Heart right ventricle (tissue), 16 donors: ENCODE measurements at regions not wholly inside any gene's neighbourhood (a gene's known extent, or its start where the extent isn't known, plus 50 kb on each side); places are given as distances from the start of the nearest gene placed in this dataset.

Source experiments
- ATAC-seq, 8 donors: fragments of 200-7000 bp; cut with Tn5 transposase; one replicate each; pipeline ENCODE4 v1.9.1; 2020; ENCODE audit warnings: mild to moderate bottlenecking in 8 of 8, moderate library complexity in 8 of 8, moderate number of reproducible peaks in 1 of 8
- DNase-seq, 2 donors: peaks; one replicate each; pipeline ENCODE4 v3.0.0-alpha.2; 2020
- H3K27ac ChIP-seq, 10 donors: fragments of 200-600 bp; sonication (generic) in 2 of 10; one replicate each; pipeline versions ENCODE4 v1.5.0 to v1.8.0; 2020 to 2022; ENCODE audit warnings: mild to moderate bottlenecking in 3 of 10
- H3K27me3 ChIP-seq, 7 donors: fragments of 200-600 bp; one replicate each; pipeline ENCODE4 v1.8.0; 2021 to 2022; ENCODE audit warnings: mild to moderate bottlenecking in 2 of 7
- H3K36me3 ChIP-seq, 9 donors: fragments of 200-600 bp; sonication (generic) in 1 of 9; one replicate each; pipeline versions ENCODE4 v1.5.0 to v1.8.0; 2020 to 2022; ENCODE audit warnings: mild to moderate bottlenecking in 2 of 9
- H3K4me1 ChIP-seq, 9 donors: fragments of 200-600 bp; sonication (generic) in 1 of 9; one replicate each; pipeline versions ENCODE4 v1.5.0 to v1.8.0; 2020 to 2022; ENCODE audit warnings: mild to moderate bottlenecking in 4 of 9
- H3K4me3 ChIP-seq, 10 donors: fragments of 200-600 bp; sonication (generic) in 2 of 10; one replicate each; pipeline versions ENCODE4 v1.5.0 to v1.8.0; 2020 to 2022; ENCODE audit warnings: mild to moderate bottlenecking in 7 of 10, moderate library complexity in 2 of 10
- H3K9me3 ChIP-seq, 11 donors: fragments of 200-600 bp in 10 of 11; sonication (generic) in 2 of 11; one replicate each; pipeline versions ENCODE4 v1.5.0 to v1.8.0; 2013 to 2022; ENCODE audit warnings: mild to moderate bottlenecking in 2 of 11, control low read depth in 1 of 11, moderate library complexity in 1 of 11
- WGBS, 2 donors: extraction: QIAGEN DNeasy Blood & Tissue Kit; methylation state at CpG; one replicate each; pipeline ENCODE4 v1.1.7; 2013; ENCODE audit warnings: inconsistent platforms in 1 of 2; 5-methylcytosine and 5-hydroxymethylcytosine counted together
- intact Hi-C, 10 donors: fragments of 100-400 bp; cut with DNase I; formaldehyde crosslinking; loops; one replicate each; pipeline versions ENCODE4 v1.11.1 to v1.14.2; 2022
- TF ChIP-seq, protein P1 (sequence below), 9 donors: fragments of 200-600 bp; sonication (generic) in 2 of 9; IDR thresholded peaks; one replicate each; pipeline versions ENCODE4 v1.5.0 to v1.8.0; 2021 to 2022; ENCODE audit warnings: antibody characterized with exemption in 9 of 9, mild to moderate bottlenecking in 5 of 9, moderate library complexity in 1 of 9
- donor health status: Arrhythmogenic right ventricular cardiomyopathy.
- donor health status: ischemic (EF 13 %, LVEDD 7.1; RV severe dilation, severe dysfunction).
- donor health status: healthy with polysubstance abuse.
- donor health status: DM: no; HTN: yes; CAD: no.
- donor health status: DM: no; HTN: no; CAD: no.
- donor health status: ischemic (EF 25% LVEDD 6.9; RV normal size, moderate dysfunction).
- donor health status: ischemic (EF 25% LVEDD 5.7; RV mildly dilated, moderate dysfunction).
- donor health status: healthy.
- donor health status: DM: yes; HTN: yes; CAD: no.
- donor health status: Ischemic cardiomyopathy.
- donor health status: ischemic (EF 35%, LVEDD 5.7; RV mildly dilated, moderate dysfunction).
- donor health status: nonischemic (EF 11% LVEDD 7.7; RV severe dilation, severe dysfunction).
- donor health status: DM: yes; HTN: yes; CAD: no.
- donor health status: PGD.
- donor health status: ischemic (EF 29% LVEDD 5.4; RV normal size, mild dysfunction).
- donor health status: nonischemic (EF 23%, LVEDD 6.1; RV moderate dilation, normal function).

DNA sequence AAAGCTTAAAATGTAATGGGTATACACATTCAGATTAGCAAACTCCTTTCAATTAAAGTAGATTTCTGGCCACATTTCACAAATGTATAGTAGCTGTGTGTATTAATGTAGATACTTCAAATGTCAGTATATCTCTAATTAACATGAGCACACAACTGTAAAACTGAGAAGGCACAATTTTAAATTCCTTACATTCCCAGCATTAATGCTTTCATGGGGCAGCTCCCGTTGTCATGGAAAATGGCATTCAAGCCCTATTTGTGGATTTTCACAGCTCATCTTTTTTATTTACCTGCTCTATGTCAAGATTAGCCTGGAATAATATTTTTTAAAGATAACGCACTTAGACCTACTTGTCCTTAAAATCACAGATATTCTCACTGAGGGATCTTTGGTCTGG, 113.6 kb upstream of the SOX6 start:
- TF ChIP-seq, protein P1, sequence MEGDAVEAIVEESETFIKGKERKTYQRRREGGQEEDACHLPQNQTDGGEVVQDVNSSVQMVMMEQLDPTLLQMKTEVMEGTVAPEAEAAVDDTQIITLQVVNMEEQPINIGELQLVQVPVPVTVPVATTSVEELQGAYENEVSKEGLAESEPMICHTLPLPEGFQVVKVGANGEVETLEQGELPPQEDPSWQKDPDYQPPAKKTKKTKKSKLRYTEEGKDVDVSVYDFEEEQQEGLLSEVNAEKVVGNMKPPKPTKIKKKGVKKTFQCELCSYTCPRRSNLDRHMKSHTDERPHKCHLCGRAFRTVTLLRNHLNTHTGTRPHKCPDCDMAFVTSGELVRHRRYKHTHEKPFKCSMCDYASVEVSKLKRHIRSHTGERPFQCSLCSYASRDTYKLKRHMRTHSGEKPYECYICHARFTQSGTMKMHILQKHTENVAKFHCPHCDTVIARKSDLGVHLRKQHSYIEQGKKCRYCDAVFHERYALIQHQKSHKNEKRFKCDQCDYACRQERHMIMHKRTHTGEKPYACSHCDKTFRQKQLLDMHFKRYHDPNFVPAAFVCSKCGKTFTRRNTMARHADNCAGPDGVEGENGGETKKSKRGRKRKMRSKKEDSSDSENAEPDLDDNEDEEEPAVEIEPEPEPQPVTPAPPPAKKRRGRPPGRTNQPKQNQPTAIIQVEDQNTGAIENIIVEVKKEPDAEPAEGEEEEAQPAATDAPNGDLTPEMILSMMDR (IDR thresholded peaks at IDR 0.05) = no peak
- DNase-seq (no peak), ATAC-seq (no peak)
- intact Hi-C loops = loop anchor here in 1 of 10 donors (10.0 kb wide), 1 partner anchor 135 kb away; no protein-coding TSS in a partner anchor
- Histone ChIP-seq H3K27ac (peak overlapping the region in 1 of 10 donors; percentile 16), H3K9me3 (peaks cover 0 to 4% (median 0%) of the 10 kb centered on the region in 11 donors), H3K36me3 (peaks cover 0 to 9% (median 0%) of the 10 kb centered on the region in 9 donors), H3K4me3 (no peak overlapping the region), H3K27me3 (no peaks in the 10 kb centered on the region), H3K4me1 (peaks cover 0 to 39% (median 19%) of the 10 kb centered on the region in 9 donors)
- 79 to 81% methylated on average over 2 of the region's 2 CpGs for WGBS, 2 donors

DNA sequence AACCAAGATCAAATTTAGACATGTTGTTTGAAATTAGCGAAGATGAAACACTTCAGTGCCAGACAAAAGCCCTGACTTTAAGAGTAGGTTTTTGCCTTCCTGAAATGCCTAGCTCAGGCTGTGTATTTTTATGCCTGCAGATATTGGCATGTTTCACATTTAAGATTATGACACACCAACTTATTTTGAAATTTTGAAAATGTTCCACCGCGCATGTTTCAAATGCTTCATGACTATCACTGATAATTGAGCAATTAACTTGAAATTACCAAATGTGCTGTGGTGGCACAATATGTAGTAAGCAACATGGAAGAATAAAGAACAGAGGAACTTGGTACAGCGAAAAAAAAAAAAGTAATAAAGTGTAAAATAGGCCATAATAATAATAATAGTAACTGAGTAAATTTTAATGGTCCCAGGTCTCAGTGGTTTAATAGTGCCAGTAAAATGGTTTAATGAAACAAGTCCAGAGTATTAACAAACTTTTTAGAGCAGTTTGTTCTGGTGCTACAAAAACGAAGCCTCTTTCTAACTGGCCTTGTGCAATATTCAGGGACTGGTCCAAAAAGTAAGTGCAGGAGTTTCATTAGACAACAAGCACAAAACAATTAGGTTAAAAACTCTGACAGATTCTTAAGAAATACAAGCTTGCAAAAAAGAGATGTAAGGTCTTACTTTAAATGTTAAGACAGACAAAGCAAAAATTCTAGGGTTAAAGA, 112.5 kb upstream of the SOX6 start:
- intact Hi-C loops = loop anchor here in 1 of 10 donors (10.0 kb wide), 1 partner anchor 136 kb away; no protein-coding TSS in a partner anchor
- peaks cover 0 to 4% (median 0%) of the 10 kb centered on the region in 11 donors for H3K9me3 ChIP-seq

DNA sequence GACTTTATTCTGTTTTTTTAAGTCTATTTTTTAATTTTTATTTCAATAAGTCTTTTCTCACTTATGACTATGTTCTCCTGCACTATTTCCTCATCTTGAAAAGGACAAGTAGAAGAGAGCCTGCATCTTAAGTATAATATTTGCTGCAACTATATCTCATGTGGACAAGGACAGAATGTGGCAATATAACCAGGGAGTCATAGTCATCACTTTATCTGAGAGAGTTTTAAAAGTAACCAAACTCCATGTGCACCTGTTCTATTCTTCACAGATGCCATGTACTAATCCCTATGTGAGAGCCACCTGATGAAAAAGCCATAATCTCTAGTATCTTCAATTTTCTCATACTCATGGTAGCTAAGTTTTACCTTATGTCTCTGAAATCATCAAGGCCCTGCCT, 104.2 kb upstream of the SOX6 start:
- H3K27ac ChIP-seq = no peak overlapping the region
- H3K4me1 ChIP-seq = peaks cover 0 to 28% (median 0%) of the 10 kb centered on the region in 9 donors
- H3K4me3 ChIP-seq = no peak overlapping the region
- H3K36me3 ChIP-seq = no peaks in the 10 kb centered on the region
- TF ChIP-seq, protein P1 (IDR thresholded peaks at IDR 0.05) = no peak
- intact Hi-C loops = loop anchor here in 1 of 10 donors (10.0 kb wide), 1 partner anchor 144 kb away; no protein-coding TSS in a partner anchor
- H3K9me3 ChIP-seq = no peaks in the 10 kb centered on the region
- H3K27me3 ChIP-seq = no peaks in the 10 kb centered on the region
- DNase-seq (no peak), ATAC-seq (no peak)

More for the DNA sequence above, 112.5 kb upstream of the SOX6 start:
- Histone ChIP-seq H3K36me3 (peaks cover 0 to 3% (median 0%) of the 10 kb centered on the region in 9 donors), H3K27ac (no peak overlapping the region), H3K4me3 (no peak overlapping the region), H3K4me1 (peaks cover 0 to 39% (median 19%) of the 10 kb centered on the region in 9 donors), H3K27me3 (no peaks in the 10 kb centered on the region)
- whole genome bisulfite sequencing, 2 donors = 82 to 89% methylated on average over 5 of the region's 5 CpGs
- TF ChIP-seq, protein P1 (IDR thresholded peaks at IDR 0.05) = no peak
- DNase-seq (no peak), ATAC-seq (peak in 4 of 8 donors; percentile 29 to 62 (median 41))

DNA sequence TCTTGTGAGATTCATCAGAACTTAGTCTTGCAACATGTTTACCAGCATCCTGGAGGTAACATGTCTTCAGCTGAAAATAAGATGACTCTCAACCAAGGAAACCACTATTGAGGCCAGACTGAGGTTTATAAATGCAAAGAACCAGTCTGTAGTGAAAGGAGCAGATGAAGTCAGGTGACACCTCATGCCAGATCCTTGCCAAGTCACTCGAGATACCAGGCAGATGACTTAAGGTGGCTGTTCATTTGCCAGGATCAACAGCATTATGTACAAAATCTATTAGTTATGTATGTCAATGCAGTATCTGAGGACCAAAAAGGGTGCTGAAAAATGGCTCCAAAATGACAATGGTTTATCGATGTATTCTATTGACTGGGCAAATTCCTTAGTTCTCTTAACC, 100.0 kb upstream of the SOX6 start:
- peaks cover 0 to 41% (median 0%) of the 10 kb centered on the region in 9 donors for H3K4me1 ChIP-seq
- TF ChIP-seq, protein P1 (IDR thresholded peaks at IDR 0.05) = no peak
- ATAC-seq (no peak), DNase-seq (no peak)
- no peak overlapping the region for H3K27ac ChIP-seq
- H3K4me3 ChIP-seq = no peak overlapping the region
- intact Hi-C loops = no loop called here
- peaks cover 0 to 2% (median 0%) of the 10 kb centered on the region in 9 donors for H3K36me3 ChIP-seq
- no peaks in the 10 kb centered on the region for H3K9me3 ChIP-seq
- WGBS, 2 donors = 57 to 68% methylated on average over 2 of the region's 2 CpGs
- H3K27me3 ChIP-seq = no peaks in the 10 kb centered on the region
